ENCODE measurements at regions not wholly inside any gene's neighbourhood (a gene's known extent, or its start where the extent isn't known, plus 50 kb on each side); places are given as distances from the start of the nearest gene placed in this dataset. TPM values are rescaled to one million over a fixed set of nuclear protein-coding genes. Genes with fewer than 3 reads are reported as not detected.

- no peaks in the 10 kb centered on the region for H3K4me1 ChIP-seq (ENCODE audit: insufficient read depth, low read length)
- TF ChIP-seq EZH2 (IDR thresholded peaks at IDR 0.05; ENCODE audit: low read length, unreplicated experiment) (no peak), EZH2phosphoT487 (IDR thresholded peaks at IDR 0.05; ENCODE audit: borderline replicate concordance, low read length) (no peak), CTCF (conservative IDR thresholded peaks at IDR 0.05; ENCODE audit: low read depth, low read length) (no peak)
- no peaks in the 10 kb centered on the region for H3K9me3 ChIP-seq (ENCODE audit: low read length)
- no peak overlapping the region for H2AFZ ChIP-seq (ENCODE audit: low read length)
- ATAC-seq (no peak), DNase-seq (no peak)
- CTCF ChIA-PET, result no interaction called here
- no peak overlapping the region for H3K4me2 ChIP-seq (ENCODE audit: low read length)
- no peaks in the 10 kb centered on the region for H3F3A ChIP-seq (ENCODE audit: low read length, unreplicated experiment)
- H3K4me3 ChIP-seq (ENCODE audit: low read length), result no peak overlapping the region
- no peaks in the 10 kb centered on the region for H3K79me2 ChIP-seq (ENCODE audit: low read length)
- H3K27ac ChIP-seq (ENCODE audit: low read length), result no peak overlapping the region
- no TSS peak for BruUV-seq (replicated peaks)
- intact Hi-C loops (cut with micrococcal nuclease), result no loop called here
- H3K27me3 ChIP-seq (ENCODE audit: low read length), result no peaks in the 10 kb centered on the region
- no peaks in the 10 kb centered on the region for H4K20me1 ChIP-seq (ENCODE audit: low read length)
- H3K36me3 ChIP-seq (ENCODE audit: low read depth, low read length), result no peaks in the 10 kb centered on the region
- H3K9ac ChIP-seq (ENCODE audit: low read length), result no peak overlapping the region
- H3K9me2 ChIP-seq (replicated peaks; ENCODE audit: low read length), result no peaks in the 10 kb centered on the region
- POLR2A ChIA-PET (ENCODE audit: unreplicated experiment), result no interaction called here
Observed at GRCh38 chrX:140944710-140945109, 57.7 kb upstream of the SPANXB1 start.

- Histone ChIP-seq H4K20me1 (ENCODE audit: low read length) (no peaks in the 10 kb centered on the region), H2AFZ (ENCODE audit: low read length) (no peak overlapping the region), H3K27ac (ENCODE audit: low read length) (no peak overlapping the region), H3K4me2 (ENCODE audit: low read length) (no peak overlapping the region), H3K9me2 (replicated peaks; ENCODE audit: low read length) (no peaks in the 10 kb centered on the region), H3K79me2 (ENCODE audit: low read length) (no peaks in the 10 kb centered on the region), H3F3A (ENCODE audit: low read length, unreplicated experiment) (no peaks in the 10 kb centered on the region), H3K36me3 (ENCODE audit: low read depth, low read length) (no peaks in the 10 kb centered on the region), H3K9me3 (ENCODE audit: low read length) (no peaks in the 10 kb centered on the region), H3K9ac (ENCODE audit: low read length) (no peak overlapping the region), H3K27me3 (ENCODE audit: low read length) (no peaks in the 10 kb centered on the region), H3K4me1 (ENCODE audit: insufficient read depth, low read length) (no peaks in the 10 kb centered on the region), H3K4me3 (ENCODE audit: low read length) (no peak overlapping the region)
- ATAC-seq, result no peak
- intact Hi-C loops (cut with micrococcal nuclease), result no loop called here
- ChIA-PET CTCF (no interaction called here), POLR2A (ENCODE audit: unreplicated experiment) (no interaction called here)
- DNase-seq, result no peak
- no peak for TF ChIP-seq CTCF (conservative IDR thresholded peaks at IDR 0.05; ENCODE audit: low read depth, low read length)
- no peak for TF ChIP-seq EZH2 (IDR thresholded peaks at IDR 0.05; ENCODE audit: low read length, unreplicated experiment)
- TF ChIP-seq EZH2phosphoT487 (IDR thresholded peaks at IDR 0.05; ENCODE audit: borderline replicate concordance, low read length), result no peak
- no TSS peak for BruUV-seq (replicated peaks)
Observed at GRCh38 chrX:140948827-140949226, 53.6 kb upstream of the SPANXB1 start.

- intact Hi-C loops (cut with micrococcal nuclease), result no loop called here
- no peak overlapping the region for H3K4me2 ChIP-seq (ENCODE audit: low read length)
- ChIA-PET POLR2A (ENCODE audit: unreplicated experiment) (no interaction called here), CTCF (no interaction called here)
- no peaks in the 10 kb centered on the region for H3K4me1 ChIP-seq (ENCODE audit: insufficient read depth, low read length)
- H3F3A ChIP-seq (ENCODE audit: low read length, unreplicated experiment), result no peaks in the 10 kb centered on the region
- ATAC-seq, result no peak
- no peak overlapping the region for H3K9ac ChIP-seq (ENCODE audit: low read length)
- TF ChIP-seq EZH2 (IDR thresholded peaks at IDR 0.05; ENCODE audit: low read length, unreplicated experiment), result no peak
- TF ChIP-seq CTCF (conservative IDR thresholded peaks at IDR 0.05; ENCODE audit: low read depth, low read length), result no peak
- TF ChIP-seq EZH2phosphoT487 (IDR thresholded peaks at IDR 0.05; ENCODE audit: borderline replicate concordance, low read length), result no peak
- peak; percentile 16 for DNase-seq
- no peaks in the 10 kb centered on the region for H3K79me2 ChIP-seq (ENCODE audit: low read length)
- no peaks in the 10 kb centered on the region for H3K9me3 ChIP-seq (ENCODE audit: low read length)
- H3K27me3 ChIP-seq (ENCODE audit: low read length), result no peaks in the 10 kb centered on the region
- H4K20me1 ChIP-seq (ENCODE audit: low read length), result no peaks in the 10 kb centered on the region
- H3K36me3 ChIP-seq (ENCODE audit: low read depth, low read length), result no peaks in the 10 kb centered on the region
- no peak overlapping the region for H3K27ac ChIP-seq (ENCODE audit: low read length)
- no peak overlapping the region for H3K4me3 ChIP-seq (ENCODE audit: low read length)
- no peak overlapping the region for H2AFZ ChIP-seq (ENCODE audit: low read length)
- no peaks in the 10 kb centered on the region for H3K9me2 ChIP-seq (replicated peaks; ENCODE audit: low read length)
- no TSS peak for BruUV-seq (replicated peaks)
Observed at GRCh38 chrX:140949233-140949632, 53.2 kb upstream of the SPANXB1 start.

Small RNA genes in the stretch of these regions (microRNA-seq; reads per million reads assigned to microRNA genes)
- gene MIR320D2 (ENCODE audit: unreplicated experiment), result not detected
